ENCODE measurements at regions not wholly inside any gene's neighbourhood (a gene's known extent, or its start where the extent isn't known, plus 50 kb on each side); places are given as distances from the start of the nearest gene placed in this dataset.

DNA sequence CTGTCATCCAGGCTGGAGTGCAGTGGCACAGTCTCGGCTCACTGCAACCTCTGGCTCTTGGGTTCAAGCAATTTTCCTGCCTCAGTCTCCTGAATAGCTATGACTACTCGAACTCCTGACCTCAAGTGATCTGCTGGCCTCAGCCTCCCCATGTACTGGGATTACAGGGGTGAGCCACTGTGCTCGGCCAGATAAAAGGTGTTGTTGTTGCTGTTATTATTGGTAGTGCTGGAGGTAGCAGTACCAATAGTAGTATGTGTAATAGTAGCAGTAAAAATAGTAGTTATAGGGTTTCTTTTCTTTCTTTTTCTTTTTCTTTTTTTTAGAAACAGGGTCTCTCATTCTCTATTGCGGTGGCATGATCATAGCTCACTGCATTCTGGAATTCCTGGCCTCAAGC, 592.1 kb downstream of the ARAP2 start:
- TF ChIP-seq CREB1 (IDR thresholded peaks at IDR 0.05; ENCODE audit: low read depth) (no peak), YY1 (IDR thresholded peaks at IDR 0.05; ENCODE audit: low read depth) (no peak), TCF12 (IDR thresholded peaks at IDR 0.05; ENCODE audit: low read depth) (no peak), FOXM1 (IDR thresholded peaks at IDR 0.05; ENCODE audit: borderline replicate concordance, low read depth) (no peak), EP300 (IDR thresholded peaks at IDR 0.05; ENCODE audit: borderline replicate concordance) (no peak), CEBPB (IDR thresholded peaks at IDR 0.05) (no peak), ZBTB7A (IDR thresholded peaks at IDR 0.05; ENCODE audit: low read depth) (no peak), NFIC (IDR thresholded peaks at IDR 0.05) (no peak), TEAD4 (IDR thresholded peaks at IDR 0.05) (no peak)
- TF ChIP-seq, protein P1, sequence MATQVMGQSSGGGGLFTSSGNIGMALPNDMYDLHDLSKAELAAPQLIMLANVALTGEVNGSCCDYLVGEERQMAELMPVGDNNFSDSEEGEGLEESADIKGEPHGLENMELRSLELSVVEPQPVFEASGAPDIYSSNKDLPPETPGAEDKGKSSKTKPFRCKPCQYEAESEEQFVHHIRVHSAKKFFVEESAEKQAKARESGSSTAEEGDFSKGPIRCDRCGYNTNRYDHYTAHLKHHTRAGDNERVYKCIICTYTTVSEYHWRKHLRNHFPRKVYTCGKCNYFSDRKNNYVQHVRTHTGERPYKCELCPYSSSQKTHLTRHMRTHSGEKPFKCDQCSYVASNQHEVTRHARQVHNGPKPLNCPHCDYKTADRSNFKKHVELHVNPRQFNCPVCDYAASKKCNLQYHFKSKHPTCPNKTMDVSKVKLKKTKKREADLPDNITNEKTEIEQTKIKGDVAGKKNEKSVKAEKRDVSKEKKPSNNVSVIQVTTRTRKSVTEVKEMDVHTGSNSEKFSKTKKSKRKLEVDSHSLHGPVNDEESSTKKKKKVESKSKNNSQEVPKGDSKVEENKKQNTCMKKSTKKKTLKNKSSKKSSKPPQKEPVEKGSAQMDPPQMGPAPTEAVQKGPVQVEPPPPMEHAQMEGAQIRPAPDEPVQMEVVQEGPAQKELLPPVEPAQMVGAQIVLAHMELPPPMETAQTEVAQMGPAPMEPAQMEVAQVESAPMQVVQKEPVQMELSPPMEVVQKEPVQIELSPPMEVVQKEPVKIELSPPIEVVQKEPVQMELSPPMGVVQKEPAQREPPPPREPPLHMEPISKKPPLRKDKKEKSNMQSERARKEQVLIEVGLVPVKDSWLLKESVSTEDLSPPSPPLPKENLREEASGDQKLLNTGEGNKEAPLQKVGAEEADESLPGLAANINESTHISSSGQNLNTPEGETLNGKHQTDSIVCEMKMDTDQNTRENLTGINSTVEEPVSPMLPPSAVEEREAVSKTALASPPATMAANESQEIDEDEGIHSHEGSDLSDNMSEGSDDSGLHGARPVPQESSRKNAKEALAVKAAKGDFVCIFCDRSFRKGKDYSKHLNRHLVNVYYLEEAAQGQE (IDR thresholded peaks at IDR 0.05; ENCODE audit: low read depth): no peak
- TF ChIP-seq, protein P2, sequence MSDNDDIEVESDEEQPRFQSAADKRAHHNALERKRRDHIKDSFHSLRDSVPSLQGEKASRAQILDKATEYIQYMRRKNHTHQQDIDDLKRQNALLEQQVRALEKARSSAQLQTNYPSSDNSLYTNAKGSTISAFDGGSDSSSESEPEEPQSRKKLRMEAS (IDR thresholded peaks at IDR 0.05): no peak
- TF ChIP-seq, protein P3, sequence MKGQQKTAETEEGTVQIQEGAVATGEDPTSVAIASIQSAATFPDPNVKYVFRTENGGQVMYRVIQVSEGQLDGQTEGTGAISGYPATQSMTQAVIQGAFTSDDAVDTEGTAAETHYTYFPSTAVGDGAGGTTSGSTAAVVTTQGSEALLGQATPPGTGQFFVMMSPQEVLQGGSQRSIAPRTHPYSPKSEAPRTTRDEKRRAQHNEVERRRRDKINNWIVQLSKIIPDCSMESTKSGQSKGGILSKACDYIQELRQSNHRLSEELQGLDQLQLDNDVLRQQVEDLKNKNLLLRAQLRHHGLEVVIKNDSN (IDR thresholded peaks at IDR 0.05): no peak
